ENCODE measurements at regions not wholly inside any gene's neighbourhood (a gene's known extent, or its start where the extent isn't known, plus 50 kb on each side); places are given as distances from the start of the nearest gene placed in this dataset.

- H2BK5ac ChIP-seq (ENCODE audit: low read depth, low read length, poor library complexity, severe bottlenecking), result no peak overlapping the region
- no peaks in the 10 kb centered on the region for H3K9me3 ChIP-seq (ENCODE audit: control insufficient read depth, insufficient read depth, low read length)
- no peak overlapping the region for H2AK9ac ChIP-seq (replicated peaks; ENCODE audit: low read depth, low read length, poor library complexity)
- intact Hi-C loops (cut with micrococcal nuclease), result no loop called here
- no peaks in the 10 kb centered on the region for H3K27me3 ChIP-seq (ENCODE audit: control insufficient read depth, insufficient read depth, low read length)
- no peaks in the 10 kb centered on the region for H4K20me1 ChIP-seq (ENCODE audit: insufficient read depth, low read length)
- no peak overlapping the region for H3K14ac ChIP-seq (replicated peaks; ENCODE audit: low read depth, low read length)
- H2AK5ac ChIP-seq (ENCODE audit: low read depth, low read length), result no peak overlapping the region
- H3K4ac ChIP-seq (ENCODE audit: low read depth, low read length), result no peak overlapping the region
- H4K5ac ChIP-seq (ENCODE audit: low read depth, low read length), result no peak overlapping the region
- no peak overlapping the region for H3K56ac ChIP-seq (ENCODE audit: extremely low read depth, insufficient read depth, low read length)
- H3K4me2 ChIP-seq (ENCODE audit: low read depth, low read length), result no peak overlapping the region
- no peak overlapping the region for H4K8ac ChIP-seq (ENCODE audit: low read depth in 2 of 2, low read length in 2 of 2)
- no peak for DNase-seq
- no CpG with 5 or more reads among the region's 1 CpG for WGBS, 2 experiments (ENCODE audit: extremely low coverage in 2 of 2, insufficient read length in 1 of 2)
- H3K23ac ChIP-seq (ENCODE audit: low read depth, low read length), result no peak overlapping the region
- no TSS peak for BruUV-seq (replicated peaks)
- ATAC-seq (ENCODE audit: low read depth), result no peak
- H2BK20ac ChIP-seq (ENCODE audit: low read depth, low read length), result no peak overlapping the region
- H3K27ac ChIP-seq (ENCODE audit: insufficient read depth, low read length), result no peak overlapping the region
- H3K9me1 ChIP-seq (ENCODE audit: insufficient read depth, low read length), result no peaks in the 10 kb centered on the region
- H4K91ac ChIP-seq (ENCODE audit: insufficient read depth, low read depth, low read length), result no peak overlapping the region
- dilution Hi-C loops (cut with HindIII; ENCODE audit: low sequenced_read_pairs, unreplicated experiment), result no loop called here
- H2BK120ac ChIP-seq (ENCODE audit: low read depth, low read length), result no peak overlapping the region
- H3K79me1 ChIP-seq (ENCODE audit: low read depth in 1 of 2, low read length in 2 of 2), result no peaks in the 10 kb centered on the region
- POLR2A ChIA-PET (ENCODE audit: unreplicated experiment), result no interaction called here
- in situ Hi-C loops (cut with MboI; ENCODE audit: low sequenced_read_pairs), result no loop called here
- TF ChIP-seq CHD1 (IDR thresholded peaks at IDR 0.05; ENCODE audit: low read depth, low read length), result no peak
- TF ChIP-seq POLR2A (IDR thresholded peaks at IDR 0.05; ENCODE audit: low read depth, low read length), result no peak
- no peak for TF ChIP-seq USF2 (IDR thresholded peaks at IDR 0.05; ENCODE audit: low read depth, low read length)
- no peak for TF ChIP-seq RAD21 (IDR thresholded peaks at IDR 0.05; ENCODE audit: low read length)
- TF ChIP-seq CTCF (conservative IDR thresholded peaks at IDR 0.05; ENCODE audit: low read depth, low read length), result no peak
- no peak for TF ChIP-seq MXI1 (IDR thresholded peaks at IDR 0.05; ENCODE audit: borderline replicate concordance, low read depth, low read length)
- TF ChIP-seq RCOR1 (IDR thresholded peaks at IDR 0.05; ENCODE audit: insufficient replicate concordance, low read length), result no peak
- TF ChIP-seq MAFK (IDR thresholded peaks at IDR 0.05; ENCODE audit: low read depth, low read length), result no peak
- TF ChIP-seq NFE2L2 (IDR thresholded peaks at IDR 0.05; ENCODE audit: low read depth, low read length), result no peak
- no peak for TF ChIP-seq ELK1 (IDR thresholded peaks at IDR 0.05; ENCODE audit: borderline replicate concordance, low read depth, low read length)
- TF ChIP-seq SMC3 (IDR thresholded peaks at IDR 0.05; ENCODE audit: low read depth, low read length), result no peak
- TF ChIP-seq CEBPB (IDR thresholded peaks at IDR 0.05; ENCODE audit: low read depth, low read length), result no peak
- no peak for TF ChIP-seq FOS (IDR thresholded peaks at IDR 0.05; ENCODE audit: low read depth, low read length)
- no peak for TF ChIP-seq BHLHE40 (IDR thresholded peaks at IDR 0.05; ENCODE audit: low read depth, low read length)
- TF ChIP-seq RFX5 (IDR thresholded peaks at IDR 0.05; ENCODE audit: low read depth, low read length), result no peak
- no peak for TF ChIP-seq MAZ (IDR thresholded peaks at IDR 0.05; ENCODE audit: borderline replicate concordance, low read depth, low read length)
- no peak overlapping the region for H2BK15ac ChIP-seq (ENCODE audit: low read depth, low read length)
- H3K4me3 ChIP-seq (ENCODE audit: insufficient read depth, low read depth, low read length), result no peak overlapping the region
- H3K36me3 ChIP-seq (ENCODE audit: control insufficient read depth, insufficient read depth, low read length), result no peaks in the 10 kb centered on the region
- H3K9ac ChIP-seq (ENCODE audit: low read depth, low read length), result no peak overlapping the region
- no peaks in the 10 kb centered on the region for H3K4me1 ChIP-seq (ENCODE audit: control insufficient read depth, insufficient read depth, low read length)
- H3K18ac ChIP-seq (ENCODE audit: low read depth, low read length), result no peak overlapping the region
- CTCF ChIA-PET, result no interaction called here
- H2AFZ ChIP-seq (replicated peaks; ENCODE audit: low read length, poor library complexity), result no peak overlapping the region
Measured at GRCh38 chr10:36236341-36236740, 594.2 kb upstream of the FZD8 start.

Measured in IMR-90 (cell line).